ENCODE measurements at regions not wholly inside any gene's neighbourhood (a gene's known extent, or its start where the extent isn't known, plus 50 kb on each side); places are given as distances from the start of the nearest gene placed in this dataset.

DNA sequence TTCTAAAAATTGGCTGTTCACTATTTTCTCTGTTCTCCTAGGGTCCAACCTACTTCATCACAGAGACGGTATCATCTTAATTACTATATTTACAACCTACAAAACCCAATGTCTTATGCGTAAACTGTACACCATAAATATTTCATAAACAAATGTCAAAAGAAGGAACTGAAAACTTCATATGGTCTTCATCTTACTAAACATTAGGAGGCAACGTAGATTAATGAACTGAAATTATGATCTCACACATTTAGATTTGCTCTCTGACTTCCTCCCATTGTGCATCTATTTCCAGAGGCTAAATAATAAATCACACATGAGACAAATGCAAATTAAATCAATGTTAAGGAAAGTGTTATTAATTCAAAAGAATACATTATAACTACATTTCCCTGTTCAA lies 1850.6 kb upstream of the SEL1L start:
- Histone ChIP-seq H3K9me3 (ENCODE audit: control insufficient read depth in 4 of 4, insufficient read depth in 3 of 4, low read length in 3 of 4) (no peaks in the 10 kb centered on the region), H3K4me3 (no peak overlapping the region), H3K9ac (ENCODE audit: insufficient read depth in 1 of 2, low read length in 2 of 2) (no peak overlapping the region), H3K36me3 (ENCODE audit: control insufficient read depth in 4 of 4, insufficient read depth in 4 of 4, low read length in 4 of 4) (no peaks in the 10 kb centered on the region), H3K27me3 (ENCODE audit: control insufficient read depth in 3 of 3, insufficient read depth in 3 of 3, low read length in 2 of 3) (no peaks in the 10 kb centered on the region), H3K4me1 (ENCODE audit: control insufficient read depth in 5 of 5, insufficient read depth in 5 of 5, low read length in 5 of 5) (peaks cover 0 to 7% (median 0%) of the 10 kb centered on the region in 5 donors), H3K27ac (ENCODE audit: low read depth in 1 of 2, low read length in 1 of 2) (no peak overlapping the region)
- no peak for TF ChIP-seq CTCF (IDR thresholded peaks at IDR 0.05; ENCODE audit: control extremely low read depth, extremely low read depth)
- ATAC-seq (ENCODE audit: insufficient read depth, low FRiP score) (no peak), DNase-seq (no peak)
- WGBS, 2 donors = 58 to 69% methylated on average over 3 of the region's 3 CpGs

DNA sequence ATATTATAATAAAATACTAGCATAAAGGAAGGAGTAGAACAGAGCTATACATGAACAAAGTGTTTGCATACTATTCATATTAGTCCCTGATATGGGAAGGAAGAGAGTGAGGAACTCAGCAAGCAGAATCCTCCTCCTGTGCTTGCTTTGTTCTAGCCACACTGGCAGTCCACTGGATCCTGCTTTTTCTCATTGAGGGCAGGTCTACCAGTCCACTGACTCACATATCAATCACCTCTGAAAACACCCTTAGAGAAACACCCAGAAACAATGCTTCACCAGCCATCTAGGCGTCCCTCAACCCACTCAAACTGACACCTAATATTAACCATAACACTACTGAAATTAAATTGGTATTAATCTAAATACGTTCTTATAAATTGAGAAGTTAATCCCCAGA lies 1861.7 kb upstream of the SEL1L start:
- Histone ChIP-seq H3K36me3 (ENCODE audit: control insufficient read depth in 4 of 4, insufficient read depth in 4 of 4, low read length in 4 of 4) (no peaks in the 10 kb centered on the region), H3K9me3 (ENCODE audit: control insufficient read depth in 4 of 4, insufficient read depth in 3 of 4, low read length in 3 of 4) (no peaks in the 10 kb centered on the region), H3K27me3 (ENCODE audit: control insufficient read depth in 3 of 3, insufficient read depth in 3 of 3, low read length in 2 of 3) (no peaks in the 10 kb centered on the region), H3K4me3 (no peak overlapping the region), H3K27ac (ENCODE audit: low read depth in 1 of 2, low read length in 1 of 2) (no peak overlapping the region), H3K9ac (ENCODE audit: insufficient read depth in 1 of 2, low read length in 2 of 2) (no peak overlapping the region), H3K4me1 (ENCODE audit: control insufficient read depth in 5 of 5, insufficient read depth in 5 of 5, low read length in 5 of 5) (no peaks in the 10 kb centered on the region)
- no peak for ATAC-seq (ENCODE audit: insufficient read depth, low FRiP score)
- no peak for DNase-seq
- TF ChIP-seq CTCF (IDR thresholded peaks at IDR 0.05; ENCODE audit: control extremely low read depth, extremely low read depth) = no peak
- 76 to 91% methylated on average over 2 of the region's 2 CpGs for WGBS, 2 donors

- H3K9ac ChIP-seq (ENCODE audit: insufficient read depth in 1 of 2, low read length in 2 of 2) = no peak overlapping the region
- no peaks in the 10 kb centered on the region for H3K36me3 ChIP-seq (ENCODE audit: control insufficient read depth in 4 of 4, insufficient read depth in 4 of 4, low read length in 4 of 4)
- no peak for ATAC-seq (ENCODE audit: insufficient read depth, low FRiP score)
- no peak for DNase-seq
- no peak for TF ChIP-seq CTCF (IDR thresholded peaks at IDR 0.05; ENCODE audit: control extremely low read depth, extremely low read depth)
- no peaks in the 10 kb centered on the region for H3K4me1 ChIP-seq (ENCODE audit: control insufficient read depth in 5 of 5, insufficient read depth in 5 of 5, low read length in 5 of 5)
- H3K27me3 ChIP-seq (ENCODE audit: control insufficient read depth in 3 of 3, insufficient read depth in 3 of 3, low read length in 2 of 3) = no peaks in the 10 kb centered on the region
- no peak overlapping the region for H3K4me3 ChIP-seq
- no peak overlapping the region for H3K27ac ChIP-seq (ENCODE audit: low read depth in 1 of 2, low read length in 1 of 2)
- WGBS, 2 donors = 58 to 80% methylated on average over 2 of the region's 2 CpGs
- no peaks in the 10 kb centered on the region for H3K9me3 ChIP-seq (ENCODE audit: control insufficient read depth in 4 of 4, insufficient read depth in 3 of 4, low read length in 3 of 4)
Measured at GRCh38 chr14:83416476-83416875, 1882.8 kb upstream of the SEL1L start.

DNA sequence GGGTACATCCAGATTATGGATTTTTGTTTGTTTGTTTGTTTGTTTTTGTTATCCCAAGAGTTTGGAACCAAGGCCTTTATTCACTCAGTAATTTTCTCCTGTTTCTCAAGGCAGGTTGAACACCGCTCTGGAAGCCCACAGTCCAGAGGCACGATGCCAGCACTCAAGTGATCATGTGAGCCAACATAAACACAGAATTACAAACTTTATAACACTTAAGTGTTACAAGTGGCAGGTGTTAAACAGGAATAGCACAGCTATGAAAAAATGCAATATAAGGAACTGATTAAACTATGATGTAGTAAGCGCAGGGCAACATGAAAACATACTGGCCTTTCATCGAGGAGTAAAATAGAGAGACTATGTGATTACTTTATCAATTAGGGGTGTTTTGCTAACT lies 1885.8 kb upstream of the SEL1L start:
- peak; percentile 54 to 80 (median 58) for DNase-seq
- no peak for ATAC-seq (ENCODE audit: insufficient read depth, low FRiP score)
- H3K27me3 ChIP-seq (ENCODE audit: control insufficient read depth in 3 of 3, insufficient read depth in 3 of 3, low read length in 2 of 3) = peaks cover 0 to 3% (median 0%) of the 10 kb centered on the region in 3 donors
- H3K9me3 ChIP-seq (ENCODE audit: control insufficient read depth in 4 of 4, insufficient read depth in 3 of 4, low read length in 3 of 4) = no peaks in the 10 kb centered on the region
- no peaks in the 10 kb centered on the region for H3K36me3 ChIP-seq (ENCODE audit: control insufficient read depth in 4 of 4, insufficient read depth in 4 of 4, low read length in 4 of 4)
- H3K9ac ChIP-seq (ENCODE audit: insufficient read depth in 1 of 2, low read length in 2 of 2) = no peak overlapping the region
- no peak overlapping the region for H3K4me3 ChIP-seq
- TF ChIP-seq CTCF (IDR thresholded peaks at IDR 0.05; ENCODE audit: control extremely low read depth, extremely low read depth) = no peak
- no peaks in the 10 kb centered on the region for H3K4me1 ChIP-seq (ENCODE audit: control insufficient read depth in 5 of 5, insufficient read depth in 5 of 5, low read length in 5 of 5)
- WGBS, 2 donors = 65 to 89% methylated on average over 4 of the region's 4 CpGs
- no peak overlapping the region for H3K27ac ChIP-seq (ENCODE audit: low read depth in 1 of 2, low read length in 1 of 2)
